Natural killer cell (primary cell): ENCODE measurements at regions not wholly inside any gene's neighbourhood (a gene's known extent, or its start where the extent isn't known, plus 50 kb on each side); places are given as distances from the start of the nearest gene placed in this dataset.

Experiments
- ATAC-seq, 3 donors: fragments of 150-1000 bp in 2 of 3; fragments of 200-7000 bp in 1 of 3; cut with Tn5 transposase; 1 replicate in 1 of 3; 2 replicates in 2 of 3; pipeline ENCODE4 v1.10.0; 2021; ENCODE audit warnings: mild to moderate bottlenecking in 2 of 3, moderate library complexity in 2 of 3
- DNase-seq, 2 donors: peaks; one replicate each; pipeline versions ENCODE4 v3.0.0 to v3.0.0-alpha.2; 2013 to 2021; ENCODE audit warnings: mixed read lengths in 1 of 2
- H3K27ac ChIP-seq: one replicate; pipeline ENCODE4 v1.5.1; 2013; ENCODE audit warnings: mild to moderate bottlenecking, low read length
- H3K27me3 ChIP-seq: one replicate; pipeline ENCODE4 v1.6.1; 2013; ENCODE audit warnings: low read length; ENCODE audit not compliant: control insufficient read depth, insufficient read depth
- H3K36me3 ChIP-seq: one replicate; pipeline ENCODE4 v1.6.1; 2013; ENCODE audit warnings: low read length; ENCODE audit not compliant: control insufficient read depth, insufficient read depth
- H3K4me1 ChIP-seq: one replicate; pipeline ENCODE4 v1.6.1; 2013; ENCODE audit warnings: low read length; ENCODE audit not compliant: control insufficient read depth, insufficient read depth
- H3K4me3 ChIP-seq: one replicate; pipeline ENCODE4 v1.5.1; 2013; ENCODE audit warnings: low read length
- H3K9me3 ChIP-seq: one replicate; pipeline ENCODE4 v1.6.1; 2013; ENCODE audit warnings: low read length; ENCODE audit not compliant: control insufficient read depth, insufficient read depth
- H3K27ac Mint-ChIP-seq, 2 donors: one replicate each; pipeline ENCODE4 v1.8.0; 2022; ENCODE audit warnings: mild to moderate bottlenecking in 2 of 2, mixed read lengths in 2 of 2, moderate library complexity in 1 of 2
- H3K27me3 Mint-ChIP-seq, 2 donors: one replicate each; pipeline ENCODE4 v1.8.0; 2022; ENCODE audit warnings: low read depth in 2 of 2, mixed read lengths in 2 of 2
- H3K36me3 Mint-ChIP-seq: one replicate; pipeline ENCODE4 v1.8.0; 2022; ENCODE audit warnings: mixed read lengths
- H3K4me1 Mint-ChIP-seq, 2 donors: one replicate each; pipeline ENCODE4 v1.8.0; 2022; ENCODE audit warnings: mixed read lengths in 2 of 2
- H3K4me3 Mint-ChIP-seq: one replicate; pipeline ENCODE4 v1.8.0; 2022; ENCODE audit warnings: mild to moderate bottlenecking, moderate library complexity, mixed read lengths
- H3K9me3 Mint-ChIP-seq, 2 donors: one replicate each; pipeline ENCODE4 v1.8.0; 2022; ENCODE audit warnings: mixed read lengths in 2 of 2
- CTCF ChIP-seq: fragments of 200-600 bp; IDR thresholded peaks from one replicate; pipeline ENCODE4 v1.8.0; 2022; ENCODE audit warnings: antibody characterized with exemption
- WGBS: methylation state at CpG from one replicate; pipeline ENCODE4 v1.1.7; 2013; ENCODE audit warnings: missing lambda C conversion rate; ENCODE audit not compliant: insufficient coverage; 5-methylcytosine and 5-hydroxymethylcytosine counted together
- intact Hi-C: fragments of 100-400 bp; cut with micrococcal nuclease; formaldehyde crosslinking; loops from one replicate; pipeline ENCODE4 v1.14.2; 2022

GRCh38 chr18:78180741-78181140 lies 798.9 kb upstream of the SALL3 start:
- WGBS: 89% methylated on average over 11 of the region's 12 CpGs
- Mint-ChIP-seq H3K36me3 (peaks cover 12% of the 10 kb centered on the region), H3K9me3 (peaks cover 2 to 11% of the 10 kb centered on the region in 2 donors), H3K27ac (no peak overlapping the region), H3K27me3 (no peaks in the 10 kb centered on the region), H3K4me1 (no peaks in the 10 kb centered on the region), H3K4me3 (no peak overlapping the region)
- Histone ChIP-seq H3K9me3 (peaks cover 3% of the 10 kb centered on the region), H3K4me1 (no peaks in the 10 kb centered on the region), H3K27ac (no peak overlapping the region), H3K27me3 (no peaks in the 10 kb centered on the region), H3K4me3 (no peak overlapping the region), H3K36me3 (no peaks in the 10 kb centered on the region)
- intact Hi-C loops: no loop called here
- no peak for DNase-seq
- no peak for TF ChIP-seq CTCF
- no peak for ATAC-seq

GRCh38 chr18:78183815-78184214 lies 795.8 kb upstream of the SALL3 start:
- intact Hi-C loops: no loop called here
- Mint-ChIP-seq H3K27ac (no peak overlapping the region), H3K4me3 (no peak overlapping the region), H3K9me3 (peaks cover 2 to 13% of the 10 kb centered on the region in 2 donors), H3K4me1 (no peaks in the 10 kb centered on the region), H3K27me3 (no peaks in the 10 kb centered on the region), H3K36me3 (peaks cover 12% of the 10 kb centered on the region)
- Histone ChIP-seq H3K27ac (no peak overlapping the region), H3K9me3 (peaks cover 3% of the 10 kb centered on the region), H3K4me1 (no peaks in the 10 kb centered on the region), H3K4me3 (no peak overlapping the region), H3K36me3 (no peaks in the 10 kb centered on the region), H3K27me3 (no peaks in the 10 kb centered on the region)
- ATAC-seq (no peak), DNase-seq (no peak)
- TF ChIP-seq CTCF: no peak

GRCh38 chr18:78191276-78191675 lies 788.3 kb upstream of the SALL3 start:
- no peaks in the 10 kb centered on the region for H3K36me3 ChIP-seq
- TF ChIP-seq CTCF: no peak
- 85% methylated on average over 3 of the region's 4 CpGs for WGBS
- no peaks in the 10 kb centered on the region for H3K27me3 ChIP-seq
- no peak overlapping the region for H3K27ac Mint-ChIP-seq
- H3K4me3 ChIP-seq: no peak overlapping the region
- no peaks in the 10 kb centered on the region for H3K4me1 ChIP-seq
- no peaks in the 10 kb centered on the region for H3K9me3 ChIP-seq
- peaks cover 3 to 4% of the 10 kb centered on the region in 2 donors for H3K9me3 Mint-ChIP-seq
- no peak for DNase-seq
- no peaks in the 10 kb centered on the region for H3K36me3 Mint-ChIP-seq
- no peaks in the 10 kb centered on the region for H3K4me1 Mint-ChIP-seq
- no peaks in the 10 kb centered on the region for H3K27me3 Mint-ChIP-seq
- intact Hi-C loops: no loop called here
- no peak for ATAC-seq
- no peak overlapping the region for H3K27ac ChIP-seq
- H3K4me3 Mint-ChIP-seq: no peak overlapping the region

- H3K27me3 ChIP-seq: no peaks in the 10 kb centered on the region
- no peaks in the 10 kb centered on the region for H3K4me1 Mint-ChIP-seq
- no peak overlapping the region for H3K4me3 ChIP-seq
- H3K9me3 Mint-ChIP-seq: peaks cover 3 to 4% of the 10 kb centered on the region in 2 donors
- H3K27ac ChIP-seq: no peak overlapping the region
- no peaks in the 10 kb centered on the region for H3K36me3 Mint-ChIP-seq
- H3K9me3 ChIP-seq: no peaks in the 10 kb centered on the region
- H3K4me1 ChIP-seq: no peaks in the 10 kb centered on the region
- no peaks in the 10 kb centered on the region for H3K36me3 ChIP-seq
- 0% methylated on average over 1 of the region's 1 CpG for WGBS
- ATAC-seq: no peak
- TF ChIP-seq CTCF: no peak
- intact Hi-C loops: no loop called here
- no peak overlapping the region for H3K27ac Mint-ChIP-seq
- H3K4me3 Mint-ChIP-seq: no peak overlapping the region
- no peak for DNase-seq
- no peaks in the 10 kb centered on the region for H3K27me3 Mint-ChIP-seq
Observed at GRCh38 chr18:78192054-78192453, 787.6 kb upstream of the SALL3 start.
